ENCODE measurements at regions not wholly inside any gene's neighbourhood (a gene's known extent, or its start where the extent isn't known, plus 50 kb on each side); places are given as distances from the start of the nearest gene placed in this dataset.
"Not testable (repeated sequence)": the region's sequence is repeated elsewhere in the genome, so short reads cannot be mapped to it uniquely, and the experiment has no call there.

DNA sequence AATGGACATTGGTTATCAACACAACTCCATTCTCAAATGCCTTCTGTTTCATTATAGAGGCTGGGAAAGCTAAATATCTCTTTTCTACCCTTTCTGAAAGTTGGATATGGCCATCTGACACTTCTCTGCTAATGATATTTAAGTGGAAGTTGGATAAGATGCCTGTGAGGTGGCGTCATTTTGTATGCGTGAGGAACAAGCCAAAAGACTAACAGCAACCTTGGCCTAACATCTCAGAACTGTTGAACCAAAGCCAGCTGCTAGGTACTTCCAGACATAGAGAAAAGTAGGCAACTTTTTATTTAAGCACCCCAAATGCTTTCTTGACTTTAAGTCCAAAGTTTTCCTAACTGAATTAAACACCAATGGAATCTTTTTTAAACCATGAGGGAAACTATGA is 708.4 kb downstream of the CD109 start:
- DNase-seq (ENCODE audit: low spot score) = no peak

DNA sequence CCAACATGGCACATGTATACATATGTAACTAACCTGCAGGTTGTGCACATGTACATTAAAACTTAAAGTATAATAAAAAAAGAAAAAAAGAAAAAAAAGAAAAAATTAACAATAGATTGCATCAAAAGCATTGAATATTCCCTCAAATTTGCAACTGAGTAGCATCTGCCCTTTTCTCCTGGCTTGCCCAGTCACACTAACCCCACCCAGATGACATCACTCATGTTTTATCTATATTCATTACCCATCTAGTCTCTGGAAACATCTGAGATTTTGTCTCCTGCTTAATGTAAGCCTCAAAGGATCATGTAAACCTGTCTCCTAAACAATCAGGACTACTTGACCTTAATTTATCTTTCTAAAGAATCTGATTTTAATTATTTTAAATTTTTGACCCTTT is 706.8 kb downstream of the CD109 start:
- no peak for DNase-seq (ENCODE audit: low spot score)

DNA sequence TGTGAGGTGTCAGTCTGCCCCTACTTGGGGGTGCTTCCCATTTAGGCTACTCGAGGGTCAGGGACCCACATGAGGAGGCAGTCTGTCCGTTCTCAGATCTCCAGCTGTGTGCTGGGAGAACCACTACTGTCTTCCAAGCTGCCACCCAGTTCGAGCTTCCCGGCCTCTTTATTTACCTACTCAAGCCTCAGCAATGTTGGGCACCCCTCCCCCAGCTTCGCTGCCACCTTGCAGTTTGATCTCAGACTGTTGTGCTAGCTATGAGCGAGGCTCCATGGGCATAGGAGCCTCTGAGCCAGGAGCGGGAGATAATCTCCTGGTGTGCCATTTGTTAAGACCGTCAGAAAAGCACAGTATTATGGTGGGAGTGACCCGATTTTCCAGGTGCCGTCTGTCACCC is 682.4 kb downstream of the CD109 start:
- DNase-seq (ENCODE audit: low spot score) = not testable (repeated sequence)

DNA sequence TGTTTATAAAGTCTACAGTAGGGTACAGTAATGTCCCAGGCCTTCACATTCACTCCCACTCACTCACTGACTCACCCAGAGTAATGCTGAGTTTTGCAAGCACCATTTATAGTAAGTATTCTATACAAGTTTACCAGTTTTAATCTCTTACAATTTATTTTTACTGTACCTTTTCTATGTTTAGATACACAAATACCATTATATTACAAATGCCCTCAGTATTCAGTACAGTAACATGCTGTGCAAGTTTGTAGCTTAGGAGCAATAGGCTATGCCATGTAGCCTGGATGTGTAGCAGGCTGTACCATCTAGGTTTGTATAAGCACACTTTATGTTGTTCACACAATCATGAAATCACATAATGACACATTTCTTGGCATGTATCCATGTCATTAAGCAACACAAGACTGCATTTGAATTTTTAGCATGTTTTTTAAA is 673.6 kb downstream of the CD109 start:
- DNase-seq (ENCODE audit: low spot score) = no peak

DNA sequence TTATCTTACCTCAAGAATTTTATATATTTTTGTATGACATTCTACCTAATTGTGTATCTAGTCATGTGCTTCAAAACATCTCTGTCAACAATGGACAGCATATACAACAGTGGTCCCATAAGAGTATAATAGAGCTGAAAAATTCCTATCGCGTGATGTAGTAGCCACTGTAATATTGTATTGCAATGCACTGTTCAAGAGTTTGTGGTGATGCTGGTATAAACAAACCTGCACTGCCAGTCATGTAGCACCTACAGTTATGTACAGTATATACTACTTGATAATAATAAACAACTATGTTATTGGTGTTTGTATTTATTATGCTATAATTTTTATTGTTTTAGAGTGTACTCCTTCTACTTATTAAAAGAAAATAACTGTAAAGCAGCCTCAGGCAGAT is 672.7 kb downstream of the CD109 start:
- no peak for DNase-seq (ENCODE audit: low spot score)

DNA sequence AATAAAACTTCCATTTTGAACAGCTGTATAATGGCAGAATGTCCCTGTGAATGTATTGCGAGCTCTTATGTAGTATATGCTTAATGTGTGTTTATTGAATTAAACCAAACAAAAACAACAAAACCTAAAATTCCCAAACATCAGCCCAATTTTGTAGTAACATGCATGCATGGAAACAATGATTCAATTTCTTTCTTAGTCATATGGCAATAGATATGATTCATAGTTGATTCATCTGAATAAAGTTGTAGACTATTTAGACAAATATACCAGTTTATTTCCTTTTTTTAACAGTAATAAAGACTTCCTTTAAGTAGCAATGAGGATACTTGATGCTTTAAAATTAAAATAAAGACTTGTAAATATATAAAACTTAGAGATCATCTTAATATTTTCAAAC is 670.6 kb downstream of the CD109 start:
- DNase-seq (ENCODE audit: low spot score) = no peak

DNA sequence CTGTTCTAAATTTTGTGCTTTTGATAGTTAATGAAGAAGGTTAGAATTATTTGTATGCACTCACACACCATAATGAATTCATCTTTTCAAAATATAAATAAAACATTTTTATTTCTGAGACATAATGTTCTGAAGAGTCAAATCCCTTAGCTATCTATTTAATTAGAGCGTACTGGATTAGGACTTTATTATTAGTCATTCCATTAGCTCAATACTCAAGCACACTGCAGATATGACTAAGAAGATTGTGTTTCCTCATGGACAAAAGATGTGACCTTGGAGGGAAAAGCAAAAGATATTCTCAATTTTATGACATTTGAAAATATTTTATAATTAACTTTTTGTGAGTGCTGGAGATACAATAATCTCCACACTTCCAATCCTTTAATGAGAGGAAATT is 666.4 kb downstream of the CD109 start:
- DNase-seq (ENCODE audit: low spot score) = no peak

DNA sequence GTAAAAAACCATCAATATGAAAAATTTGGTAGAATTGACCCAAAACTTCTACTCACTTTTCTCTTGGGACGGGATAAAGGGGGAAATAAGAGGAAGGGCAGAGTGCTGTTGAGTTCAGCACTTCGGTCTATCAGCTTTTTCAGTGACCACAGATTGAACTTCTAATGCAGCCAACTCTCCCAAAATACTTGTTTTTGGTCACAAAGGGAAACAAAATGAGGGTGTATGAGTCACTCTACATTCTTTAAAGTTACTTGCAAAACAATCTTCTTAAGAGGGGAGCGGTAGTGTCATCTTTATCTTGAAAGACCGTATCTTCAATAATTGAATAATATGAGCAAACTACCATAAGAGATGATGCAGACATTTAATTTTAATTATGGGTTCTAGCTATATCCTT is 661.3 kb downstream of the CD109 start:
- DNase-seq (ENCODE audit: low spot score) = no peak

DNA sequence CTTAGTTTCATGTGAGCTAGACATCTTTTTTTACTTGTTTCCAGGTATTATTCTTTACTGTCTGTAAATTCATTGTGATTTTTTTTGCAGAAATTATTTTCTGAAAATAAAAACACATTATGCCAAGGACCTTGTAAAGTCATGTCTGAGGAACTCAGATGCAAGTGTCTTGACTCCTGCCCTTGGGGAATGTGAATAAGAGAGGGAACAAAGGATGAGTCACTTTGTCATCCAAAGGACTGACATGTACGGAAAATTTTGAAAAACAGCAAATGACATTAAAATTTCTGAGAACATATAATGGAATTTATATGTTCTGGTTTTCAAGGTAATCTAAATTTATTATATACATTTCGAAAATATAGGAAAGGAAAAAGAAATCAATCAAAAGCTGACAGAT is 660.4 kb downstream of the CD109 start:
- DNase-seq (ENCODE audit: low spot score) = no peak

DNA sequence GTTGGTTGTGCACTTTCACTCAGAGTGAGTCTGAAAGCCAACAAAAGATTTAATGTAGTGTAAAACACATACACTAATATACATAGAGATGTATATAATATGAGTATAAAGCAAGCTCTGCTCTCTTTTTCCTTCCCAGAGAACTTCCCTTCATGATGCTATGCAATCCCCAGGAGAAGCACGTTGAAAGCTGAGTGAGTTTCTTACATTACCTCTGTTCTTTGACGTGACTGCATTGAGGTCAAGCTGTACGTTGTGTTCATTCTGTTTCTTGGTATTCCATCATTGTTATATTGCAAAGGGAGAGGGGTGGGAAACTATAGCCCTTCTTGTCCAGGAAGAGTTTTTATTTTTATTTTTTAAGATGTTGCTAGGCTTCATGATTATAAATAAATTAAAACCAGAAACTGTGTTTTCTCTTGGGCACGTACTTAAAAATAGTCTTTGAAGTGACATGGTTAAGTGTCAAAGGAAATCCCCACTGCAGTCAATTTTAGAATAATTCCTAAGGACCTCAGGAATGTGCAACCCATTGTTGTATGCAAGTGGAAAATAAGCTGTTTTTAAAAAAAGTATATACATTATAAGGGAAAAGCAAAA is 651.0 kb downstream of the CD109 start:
- DNase-seq (ENCODE audit: low spot score) = no peak

DNA sequence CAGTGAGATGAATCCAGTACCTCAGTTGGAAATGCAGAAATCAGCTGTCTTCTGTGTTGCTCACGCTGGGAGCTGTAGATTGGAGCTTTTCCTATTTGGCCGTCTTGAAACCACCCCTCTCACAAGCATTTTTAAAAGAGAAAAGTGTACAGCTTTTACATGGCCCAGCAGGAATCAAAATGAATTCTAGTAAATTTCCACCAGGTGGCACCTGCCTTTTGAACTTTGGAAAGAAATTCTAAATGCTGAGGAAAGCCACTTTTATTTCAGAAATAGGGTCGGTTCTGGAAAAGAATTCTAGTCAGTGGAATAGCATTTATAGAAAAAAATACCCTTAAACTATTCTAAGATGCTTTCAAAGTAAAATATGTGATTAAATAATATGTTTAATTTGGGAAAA is 647.8 kb downstream of the CD109 start:
- DNase-seq (ENCODE audit: low spot score) = no peak

DNA sequence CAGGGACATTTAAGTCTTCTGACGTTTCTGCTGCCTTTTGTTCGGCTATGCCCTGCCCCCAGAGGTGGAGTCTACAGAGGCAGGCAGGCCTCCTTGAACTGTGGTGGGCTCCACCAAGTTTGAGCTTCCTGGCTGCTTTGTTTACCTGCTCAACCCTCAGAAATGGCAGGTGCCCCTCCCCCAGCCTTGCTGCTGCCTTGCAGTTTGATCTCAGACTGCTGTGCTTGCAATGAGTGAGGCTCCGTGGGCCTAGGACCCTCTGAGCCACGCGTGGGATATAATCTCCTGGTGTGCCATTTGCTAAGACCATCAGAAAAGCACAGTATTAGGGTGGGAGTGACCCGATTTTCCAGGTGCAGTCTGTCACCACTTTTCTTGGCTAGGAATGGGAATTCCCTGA is 647.3 kb downstream of the CD109 start:
- DNase-seq (ENCODE audit: low spot score) = not testable (repeated sequence)

DNA sequence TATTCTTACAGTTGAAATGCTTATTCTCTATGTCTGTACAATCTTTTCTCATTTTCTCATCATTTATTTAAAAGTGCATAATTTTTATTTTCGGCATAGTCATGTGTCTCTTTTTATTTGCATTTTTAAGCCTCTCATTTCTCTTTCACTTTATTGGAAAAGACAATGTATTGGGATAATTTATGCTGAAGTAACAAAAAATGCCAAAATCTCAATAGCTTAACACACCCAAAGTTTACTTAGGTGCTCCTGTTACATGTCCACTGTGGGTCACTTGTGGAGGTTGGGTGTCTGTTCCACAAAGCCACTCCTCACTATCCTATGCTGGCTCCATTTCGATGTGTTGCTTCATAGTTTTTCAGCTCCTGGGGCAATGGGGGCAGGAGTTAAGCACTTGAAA is 638.7 kb downstream of the CD109 start:
- no peak for DNase-seq (ENCODE audit: low spot score)

DNA sequence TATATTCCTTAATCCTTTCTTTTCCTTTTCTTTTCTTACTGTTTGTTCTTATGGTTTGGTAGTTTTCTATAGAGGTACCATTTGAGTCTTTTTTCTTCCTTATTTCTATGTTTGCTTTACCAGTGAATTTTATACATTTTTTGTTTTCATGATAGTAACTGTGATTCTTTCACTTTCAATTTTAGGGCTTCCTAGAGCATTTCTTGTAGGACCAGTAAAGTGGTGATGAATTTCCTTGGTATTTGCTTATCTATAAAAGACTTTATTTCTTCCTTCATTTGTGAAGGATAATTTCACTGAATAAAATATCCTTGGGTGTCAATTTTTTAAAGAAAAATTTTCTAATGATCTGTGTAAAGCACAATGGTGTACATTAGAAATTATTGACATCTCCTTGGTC is 637.4 kb downstream of the CD109 start:
- no peak for DNase-seq (ENCODE audit: low spot score)

DNA sequence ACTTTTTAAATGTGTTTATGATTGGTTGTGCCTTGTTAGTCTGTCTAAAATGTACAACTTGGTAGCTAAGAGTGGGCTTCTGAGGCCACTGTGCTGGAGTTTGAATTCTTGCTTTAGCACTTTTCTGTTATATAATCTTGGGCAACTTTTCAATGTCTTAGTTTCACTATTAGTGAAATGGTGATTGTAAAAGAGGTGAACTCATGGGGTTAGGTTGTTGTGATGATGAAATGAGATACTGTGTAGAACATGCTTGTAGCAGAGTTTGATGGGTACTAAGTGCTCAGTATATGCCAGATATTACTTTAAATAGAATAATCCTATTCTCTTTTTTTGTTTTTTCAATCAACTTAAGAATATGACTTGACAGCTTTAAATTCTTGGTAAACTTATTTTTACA is 624.7 kb downstream of the CD109 start:
- no peak for DNase-seq (ENCODE audit: low spot score)

DNA sequence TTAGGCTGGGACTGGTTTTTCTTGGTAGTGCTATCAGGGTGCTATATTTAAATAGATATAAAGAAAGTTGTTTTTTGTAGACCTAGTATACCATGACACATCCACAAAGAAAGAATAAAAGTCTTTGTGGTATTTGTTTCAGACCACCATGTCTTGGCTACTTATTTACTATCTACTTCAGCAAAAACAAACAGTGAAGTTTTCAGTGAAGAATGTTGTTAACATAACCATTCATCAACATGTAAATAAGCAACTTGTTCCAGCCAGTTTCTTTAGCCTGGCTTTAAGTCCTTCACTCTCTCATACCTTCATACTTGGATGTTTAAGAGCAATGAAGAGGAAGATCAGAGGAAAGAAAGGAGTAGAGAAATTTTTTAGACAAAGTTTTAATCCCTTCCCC is 624.1 kb downstream of the CD109 start:
- no peak for DNase-seq (ENCODE audit: low spot score)

DNA sequence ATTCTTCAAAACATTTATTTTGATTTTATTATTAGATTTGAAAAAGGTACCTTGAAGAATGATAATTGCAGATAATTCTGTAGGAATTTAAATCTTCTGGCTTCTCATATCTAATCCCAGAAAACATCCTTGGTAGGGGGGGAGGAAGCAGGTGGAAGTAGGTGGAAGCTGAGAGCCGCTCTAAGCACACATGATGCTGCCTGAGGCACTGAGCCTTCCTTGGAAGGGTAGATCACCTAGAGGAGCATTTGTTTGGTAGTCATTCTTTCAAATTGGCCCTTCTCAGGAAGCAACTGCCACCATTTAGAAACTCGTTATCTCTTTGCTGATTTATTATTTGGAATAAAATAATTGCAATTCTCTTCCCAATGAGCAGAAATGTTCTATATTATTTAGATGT is 623.3 kb downstream of the CD109 start:
- DNase-seq (ENCODE audit: low spot score) = no peak

DNA sequence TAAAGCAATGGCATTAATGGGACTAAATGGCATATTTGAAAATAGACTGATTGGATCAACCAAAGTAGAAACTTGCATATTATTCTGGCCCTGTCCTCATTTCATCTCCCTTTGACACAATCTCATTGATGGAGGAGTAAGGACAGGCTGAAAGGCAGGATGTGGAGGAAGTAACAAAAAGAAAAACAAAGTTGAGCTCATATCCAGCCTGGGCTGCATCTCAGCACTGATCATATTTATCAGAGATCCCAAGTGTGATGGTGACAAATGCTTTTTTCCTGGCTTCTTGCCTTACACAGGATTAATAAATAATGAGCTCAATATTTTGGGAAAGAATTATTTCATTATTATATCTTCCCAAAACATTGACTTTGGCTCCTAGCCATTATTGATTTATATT is 622.7 kb downstream of the CD109 start:
- no peak for DNase-seq (ENCODE audit: low spot score)

DNA sequence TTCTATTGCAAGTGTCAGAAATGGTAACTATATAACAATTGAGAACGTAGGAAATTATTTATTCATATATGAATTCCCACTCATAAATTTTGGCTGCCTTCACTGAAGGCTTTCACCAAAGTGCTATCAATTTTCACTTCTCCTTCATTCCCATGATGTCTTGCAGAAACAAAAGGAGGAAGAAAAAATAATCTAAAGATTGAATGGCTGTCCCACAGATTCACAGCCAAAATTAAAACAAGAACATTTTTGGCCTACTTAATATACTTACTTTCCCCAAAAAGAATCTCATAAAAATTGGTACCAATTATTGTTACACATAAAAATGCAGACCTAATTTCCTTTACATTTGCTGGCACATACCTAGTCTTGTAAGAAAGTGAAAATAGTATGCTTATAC is 616.1 kb downstream of the CD109 start:
- DNase-seq (ENCODE audit: low spot score) = no peak

DNA sequence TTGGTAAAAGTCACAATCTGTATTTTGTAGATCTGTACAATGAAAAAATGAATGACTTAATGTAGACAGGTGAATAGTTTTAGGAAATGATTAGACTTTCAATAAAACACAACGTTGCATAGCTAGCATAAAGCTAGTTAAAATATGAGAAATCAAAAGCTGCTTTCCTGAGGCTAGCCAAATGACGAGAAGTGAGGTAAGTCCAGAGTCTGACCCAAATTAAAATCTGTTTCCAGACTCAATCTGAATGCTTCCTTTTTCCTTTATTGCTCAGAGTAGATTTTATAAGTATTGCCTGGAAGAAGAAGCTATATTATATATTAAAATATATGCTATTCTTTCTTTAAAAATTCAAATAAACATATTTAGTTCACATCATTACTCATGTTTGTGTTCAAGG is 615.4 kb downstream of the CD109 start:
- DNase-seq (ENCODE audit: low spot score) = no peak

DNA sequence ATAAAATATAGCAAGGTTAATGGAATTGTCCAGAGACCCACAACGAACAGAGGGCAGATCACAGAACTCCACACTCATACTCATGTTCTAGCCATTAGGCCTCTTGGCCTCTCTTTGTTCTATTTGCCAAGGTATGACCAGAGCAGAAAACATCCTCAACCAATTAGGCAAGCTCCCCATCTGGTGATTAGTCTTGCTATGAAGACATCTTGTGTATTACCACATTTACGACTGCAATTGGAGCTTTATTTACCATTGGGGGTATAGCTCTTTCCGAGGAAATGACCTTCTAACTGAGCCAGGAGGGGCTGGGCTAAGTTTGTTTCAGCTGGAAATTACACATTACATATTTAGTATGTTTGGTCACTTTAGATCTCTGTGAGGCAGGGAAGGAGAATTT is 593.9 kb downstream of the CD109 start:
- DNase-seq (ENCODE audit: low spot score) = no peak

DNA sequence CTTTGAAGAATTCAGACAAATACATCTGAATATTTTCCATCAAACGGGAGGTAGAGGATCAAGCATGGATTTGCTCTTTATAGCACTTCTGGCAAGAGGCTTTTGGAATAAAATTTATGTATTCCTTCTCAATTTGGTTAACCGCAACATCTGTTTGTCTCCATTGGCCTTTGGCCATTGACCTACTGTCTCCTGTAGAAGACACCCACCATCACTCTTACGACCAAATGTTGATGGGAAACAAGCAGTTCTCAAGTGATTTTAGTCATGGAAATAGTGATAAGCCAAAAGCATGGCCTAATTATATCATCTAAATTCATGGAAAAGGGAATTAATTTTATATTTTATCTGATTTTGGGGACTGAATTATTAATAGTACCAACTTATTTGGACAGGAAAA is 591.9 kb downstream of the CD109 start:
- no peak for DNase-seq (ENCODE audit: low spot score)

DNA sequence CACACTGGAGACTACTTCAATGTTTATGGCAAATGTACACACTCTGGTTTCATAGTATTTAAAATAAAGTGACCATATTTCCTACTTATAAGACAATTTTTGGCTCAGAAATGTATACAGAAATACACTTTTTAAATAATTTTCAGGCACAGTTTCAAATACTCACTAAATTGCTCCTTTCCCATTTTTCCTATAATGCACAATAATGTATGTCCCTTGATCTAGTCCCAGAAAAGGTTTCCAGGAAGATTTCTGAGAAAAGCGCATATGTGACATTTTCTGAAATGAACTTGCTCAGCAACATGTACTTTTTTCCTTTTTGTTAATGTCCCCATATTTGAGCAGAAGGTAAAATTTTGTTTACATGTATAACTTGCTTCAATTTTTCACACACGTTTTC is 591.4 kb downstream of the CD109 start:
- no peak for DNase-seq (ENCODE audit: low spot score)

DNA sequence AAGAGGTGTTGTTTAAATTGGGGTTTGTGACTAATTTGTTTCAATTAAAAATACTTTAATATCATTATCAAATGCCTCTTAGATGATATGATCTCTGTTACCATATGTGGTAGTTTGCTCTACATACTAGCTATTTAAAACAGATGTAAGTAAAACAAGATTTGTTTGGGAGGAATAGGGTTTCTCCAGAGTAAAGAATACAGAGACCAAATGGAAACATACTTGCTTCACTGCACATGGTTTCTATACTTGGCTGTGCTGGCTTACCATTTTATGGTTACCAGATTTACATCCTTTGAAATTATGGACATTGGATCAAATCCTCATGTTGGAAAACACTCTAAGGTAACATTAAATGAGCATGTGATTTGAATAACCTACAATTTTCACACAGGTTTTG is 588.3 kb downstream of the CD109 start:
- DNase-seq (ENCODE audit: low spot score) = no peak

DNA sequence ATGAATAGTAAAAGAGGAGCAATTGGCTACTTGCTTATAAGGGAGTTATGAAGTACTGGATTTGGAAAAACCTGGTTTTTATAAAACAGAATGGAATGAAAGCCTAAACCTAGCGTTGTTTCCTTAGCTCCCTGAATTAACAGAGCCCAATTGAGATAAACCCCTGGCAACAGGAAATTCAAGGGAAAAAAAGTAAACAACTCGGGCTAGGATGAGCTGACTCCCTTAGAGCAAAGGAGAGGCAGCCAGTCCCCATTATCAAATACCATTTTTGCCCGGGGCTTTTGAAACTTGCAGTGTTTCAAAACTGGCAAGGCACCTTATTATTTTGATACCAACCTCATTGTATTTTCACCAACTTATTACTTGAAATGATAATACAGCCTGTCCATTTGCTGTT is 587.5 kb downstream of the CD109 start:
- no peak for DNase-seq (ENCODE audit: low spot score)

Data from hematopoietic multipotent progenitor cell treated with erythropoietin and hydrocortisone succinate and interleukin-3 and kit ligand, for 15 days (in vitro differentiated cells).